Stimulated activated CD4-positive, alpha-beta T cell treated with anti-CD3 and anti-CD28 coated beads, TNF-alpha, amount 100 ng/mL, for 4 hours (primary cell): ENCODE measurements at regions not wholly inside any gene's neighbourhood (a gene's known extent, or its start where the extent isn't known, plus 50 kb on each side); places are given as distances from the start of the nearest gene placed in this dataset.
"Not testable (repeated sequence)": the region's sequence is repeated elsewhere in the genome, so short reads cannot be mapped to it uniquely, and the experiment has no call there.

Experiments
- DNase-seq, 3 experiments: peaks; one replicate each; pipeline ENCODE4 v3.0.0-alpha.2; 2020; ENCODE audit warnings: low read depth in 3 of 3

GRCh38 chr12:4191642-4192041 lies 81.9 kb upstream of the CCND2 start:
- DNase-seq = no peak

GRCh38 chr12:4191149-4191548 lies 82.4 kb upstream of the CCND2 start:
- no peak for DNase-seq

GRCh38 chr12:4190366-4191063 lies 83.0 kb upstream of the CCND2 start:
- no peak for DNase-seq

- DNase-seq = no peak
These were observed 83.8 kb upstream of the CCND2 start for GRCh38 chr12:4189721-4190120.

- DNase-seq = no peak
These were observed 85.6 kb upstream of the CCND2 start for GRCh38 chr12:4187916-4188315.

- not testable (repeated sequence) for DNase-seq
These were observed 86.2 kb upstream of the CCND2 start for GRCh38 chr12:4187315-4187714.

GRCh38 chr12:4178424-4179170 lies 95.0 kb upstream of the CCND2 start:
- DNase-seq = no peak

- DNase-seq = no peak
These were observed 96.3 kb upstream of the CCND2 start for GRCh38 chr12:4177262-4177661.

- DNase-seq = no peak
These were observed 97.4 kb upstream of the CCND2 start for GRCh38 chr12:4176168-4176567.

- no peak for DNase-seq
These were observed 99.1 kb upstream of the CCND2 start for GRCh38 chr12:4174417-4174816.

- no peak for DNase-seq
These were observed 100.6 kb upstream of the CCND2 start for GRCh38 chr12:4172999-4173398.

- no peak for DNase-seq
These were observed 101.8 kb upstream of the CCND2 start for GRCh38 chr12:4171742-4172141.

GRCh38 chr12:4169959-4170358 lies 103.6 kb upstream of the CCND2 start:
- no peak for DNase-seq

GRCh38 chr12:4169531-4169930 lies 104.0 kb upstream of the CCND2 start:
- no peak for DNase-seq

GRCh38 chr12:4168036-4168435 lies 105.5 kb upstream of the CCND2 start:
- DNase-seq = no peak

GRCh38 chr12:4164559-4165558 lies 108.7 kb upstream of the CCND2 start:
- peak; percentile 26 to 56 (median 34) for DNase-seq

- DNase-seq = no peak
These were observed 109.4 kb upstream of the CCND2 start for GRCh38 chr12:4164188-4164558.

GRCh38 chr12:4161718-4162117 lies 111.8 kb upstream of the CCND2 start:
- no peak for DNase-seq

GRCh38 chr12:4160314-4161040 lies 113.1 kb upstream of the CCND2 start:
- no peak for DNase-seq

- DNase-seq = no peak
These were observed 113.7 kb upstream of the CCND2 start for GRCh38 chr12:4159851-4160250.

GRCh38 chr12:4158306-4158705 lies 115.3 kb upstream of the CCND2 start:
- DNase-seq = no peak

- no peak for DNase-seq
These were observed 116.4 kb upstream of the CCND2 start for GRCh38 chr12:4157122-4157521.
